Skin of body (tissue), 1 donor: ENCODE measurements at regions not wholly inside any gene's neighbourhood (a gene's known extent, or its start where the extent isn't known, plus 50 kb on each side); places are given as distances from the start of the nearest gene placed in this dataset.
A peak's percentile ranks its signal among the peaks of the same experiment; 100 is the strongest.
"Not testable (repeated sequence)": the region's sequence is repeated elsewhere in the genome, so short reads cannot be mapped to it uniquely, and the experiment has no call there.

Source experiments
- DNase-seq: peaks from one replicate; lab custom pipeline; 2025; lab: John Stamatoyannopoulos, UW

DNA sequence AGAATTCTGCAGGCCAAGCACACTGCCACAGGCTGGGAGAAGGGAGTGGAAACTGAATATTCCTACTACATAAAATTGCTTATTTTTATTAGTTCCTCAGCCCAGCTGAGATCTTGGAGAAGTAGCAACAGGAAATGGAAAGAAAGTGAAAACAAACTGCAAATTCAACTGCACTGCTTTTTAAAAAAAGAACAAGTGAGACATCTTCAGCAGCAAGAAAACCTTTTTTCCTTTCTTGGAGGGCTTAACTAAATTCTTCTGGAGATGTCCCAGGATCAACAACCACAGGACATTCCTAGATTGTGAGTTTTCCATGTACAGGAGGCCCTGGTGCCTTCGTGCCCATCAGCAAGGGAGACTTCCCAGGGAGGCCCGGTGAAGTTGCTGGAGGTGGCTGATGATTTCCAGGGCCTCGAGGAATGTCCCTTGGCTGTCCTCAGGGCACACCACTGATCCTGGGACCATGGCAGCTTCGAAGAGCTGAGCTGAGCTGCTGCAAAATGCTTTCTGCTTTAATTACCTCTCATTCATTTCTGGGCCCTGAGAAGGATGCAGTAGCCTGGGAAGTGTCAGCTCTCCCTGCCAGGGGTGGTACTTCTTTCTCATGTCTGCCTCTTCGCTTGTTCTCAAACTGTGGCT lies 275.5 kb upstream of the FRG2C start:
- DNase-seq: not testable (repeated sequence)

DNA sequence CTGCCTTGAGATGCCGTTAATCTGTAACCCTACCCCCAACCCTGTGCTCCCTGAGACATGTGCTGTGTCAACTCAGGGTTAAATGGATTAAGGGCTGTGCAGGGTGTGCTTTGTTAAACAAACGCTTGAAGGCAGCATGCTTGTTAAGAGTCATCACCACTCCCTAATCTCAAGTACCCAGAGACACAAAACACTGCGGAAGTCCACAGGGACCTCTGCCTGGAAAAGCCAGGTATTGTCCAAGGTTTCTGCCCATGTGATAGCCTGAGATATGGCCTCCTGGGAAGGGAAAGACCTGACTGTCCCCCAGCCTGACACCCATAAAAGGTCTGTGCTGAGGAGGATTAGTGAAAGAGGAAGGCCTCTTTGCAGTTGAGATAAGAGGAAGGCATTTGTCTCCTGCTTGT lies 270.8 kb upstream of the FRG2C start:
- DNase-seq: not testable (repeated sequence)

DNA sequence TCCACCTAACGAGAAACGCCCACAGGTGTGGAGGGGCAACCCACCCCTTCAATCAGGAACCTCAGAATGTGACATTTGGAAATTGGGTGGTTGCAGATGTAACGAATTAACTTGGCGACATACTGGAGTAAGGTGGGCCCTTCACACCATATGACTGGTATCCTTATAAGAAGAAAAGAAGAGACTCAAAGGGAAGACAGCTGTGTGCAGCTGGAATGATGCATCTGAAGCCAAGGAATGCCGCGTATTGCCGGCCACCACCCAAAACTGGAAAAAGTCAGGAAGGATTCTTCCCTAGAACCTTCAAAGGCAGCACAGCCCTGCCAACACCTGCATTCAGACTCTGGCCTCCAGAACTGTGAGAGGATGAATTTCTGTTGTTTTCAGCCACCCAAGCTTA lies 270.0 kb upstream of the FRG2C start:
- DNase-seq: not testable (repeated sequence)

DNA sequence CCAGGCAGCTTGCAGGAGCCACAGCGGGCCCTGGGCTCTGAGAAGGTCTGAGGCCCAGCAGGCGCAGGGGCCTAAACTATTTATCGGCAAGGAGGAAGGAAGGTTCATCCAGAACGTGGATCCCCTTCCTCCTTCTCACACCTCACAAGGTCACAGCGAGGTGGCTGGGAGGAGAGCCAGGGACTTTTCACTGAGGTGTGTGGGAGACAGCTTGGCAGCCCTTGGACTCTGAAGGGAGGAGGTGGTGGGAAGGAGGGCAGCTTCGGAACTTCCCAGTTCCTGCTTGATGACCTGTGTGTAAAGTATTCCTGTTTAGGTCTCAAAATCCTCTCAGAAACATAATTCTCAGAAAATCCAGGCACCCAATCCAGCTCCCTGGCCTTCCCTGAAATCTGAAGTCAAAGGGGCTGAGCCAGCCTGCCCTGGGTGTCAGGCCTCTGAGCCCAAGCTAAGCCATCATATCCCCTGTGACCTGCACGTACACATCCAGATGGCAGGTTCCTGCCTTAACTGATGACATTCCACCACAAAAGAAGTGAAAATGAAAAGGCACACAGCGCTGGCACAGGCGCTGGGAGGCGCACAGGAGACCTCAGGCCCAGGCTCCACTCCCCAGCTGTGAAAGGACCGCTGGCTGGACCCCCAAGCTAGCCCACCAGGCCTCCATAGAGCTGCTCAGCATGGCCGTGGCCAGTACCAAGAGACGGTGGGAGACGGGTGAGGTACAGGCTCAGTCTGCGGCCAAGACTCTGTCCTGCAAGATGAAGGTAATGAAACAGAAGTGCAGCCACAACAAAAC lies 269.4 kb upstream of the FRG2C start:
- not testable (repeated sequence) for DNase-seq

DNA sequence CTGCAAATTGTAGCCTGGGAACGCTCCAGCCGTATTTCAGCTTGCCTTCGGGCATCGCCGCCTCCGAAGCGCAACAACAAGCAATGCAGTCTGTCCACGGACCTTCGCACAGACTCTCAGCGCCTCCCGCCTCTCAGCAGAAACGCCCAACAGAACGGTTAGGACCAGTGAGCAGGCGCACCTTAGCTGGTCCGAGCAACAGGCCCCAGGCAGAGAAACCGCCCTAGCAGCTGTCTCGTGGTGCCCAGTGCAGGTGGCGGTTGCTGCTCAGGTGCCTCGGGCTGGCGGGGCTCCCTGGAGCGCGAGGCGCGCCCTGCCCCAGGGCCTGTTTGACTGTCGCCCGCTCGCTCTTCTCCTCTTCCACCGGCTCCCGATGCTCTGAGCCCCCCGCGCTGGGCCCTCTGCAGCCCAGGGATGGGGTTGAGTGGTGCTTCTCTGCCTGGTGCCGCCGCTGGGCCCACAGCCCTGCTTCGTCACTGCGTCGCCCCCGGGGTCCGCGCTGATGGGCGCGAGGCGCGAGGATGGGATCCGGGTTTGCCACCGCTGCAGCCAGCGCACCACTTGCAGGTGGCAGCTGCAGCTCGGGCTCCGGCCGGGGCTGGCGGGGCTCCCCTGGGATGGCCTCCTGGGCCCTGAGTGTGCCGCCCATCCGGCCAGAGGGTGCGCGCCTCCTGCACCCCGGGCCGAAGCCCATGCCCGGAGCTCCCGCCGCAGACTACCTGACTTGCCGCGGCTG lies 268.4 kb upstream of the FRG2C start:
- no peak for DNase-seq

DNA sequence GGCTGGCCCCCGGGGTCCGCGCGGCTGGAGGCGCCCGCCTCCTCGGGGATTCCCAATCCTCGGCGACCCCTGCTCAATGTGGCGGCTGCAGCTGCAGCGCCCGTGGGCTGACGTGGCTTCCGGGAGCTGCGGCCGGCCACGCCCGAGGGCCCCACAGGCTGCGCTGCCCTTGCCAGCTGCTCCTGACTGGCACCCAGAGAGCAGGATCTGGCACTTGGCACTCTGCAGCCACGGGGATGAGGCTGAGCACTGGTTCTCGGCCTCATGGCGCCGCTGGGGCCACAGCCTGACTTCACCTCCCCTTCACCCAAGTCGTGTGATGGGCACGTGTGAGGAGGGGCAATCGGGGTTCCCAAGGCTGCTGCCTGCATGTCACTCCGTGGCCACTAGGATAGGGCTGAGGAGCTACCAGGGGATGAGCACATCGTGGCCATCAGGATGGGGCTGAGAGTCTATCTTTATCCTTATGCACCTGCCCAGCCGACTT lies 267.8 kb upstream of the FRG2C start:
- DNase-seq: no peak

DNA sequence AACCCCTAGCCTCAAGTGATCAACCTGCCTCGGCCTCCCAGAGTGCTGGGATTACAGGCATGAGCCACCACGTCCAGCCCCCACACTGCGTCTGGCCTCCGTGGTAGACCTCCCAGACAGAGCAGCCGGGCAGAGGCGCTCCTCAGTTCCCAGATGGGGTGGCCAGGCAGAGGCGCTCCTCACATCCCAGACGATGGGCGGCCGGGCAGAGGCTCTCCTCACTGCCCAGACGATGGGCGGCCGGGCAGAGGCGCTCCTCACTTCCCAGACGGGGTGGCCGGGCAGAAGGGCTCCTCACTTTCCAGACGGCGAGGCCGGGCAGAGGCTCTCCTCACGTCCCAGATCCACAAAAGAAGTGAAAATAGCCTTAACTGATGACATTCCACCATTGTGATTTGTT lies 266.6 kb upstream of the FRG2C start:
- not testable (repeated sequence) for DNase-seq

DNA sequence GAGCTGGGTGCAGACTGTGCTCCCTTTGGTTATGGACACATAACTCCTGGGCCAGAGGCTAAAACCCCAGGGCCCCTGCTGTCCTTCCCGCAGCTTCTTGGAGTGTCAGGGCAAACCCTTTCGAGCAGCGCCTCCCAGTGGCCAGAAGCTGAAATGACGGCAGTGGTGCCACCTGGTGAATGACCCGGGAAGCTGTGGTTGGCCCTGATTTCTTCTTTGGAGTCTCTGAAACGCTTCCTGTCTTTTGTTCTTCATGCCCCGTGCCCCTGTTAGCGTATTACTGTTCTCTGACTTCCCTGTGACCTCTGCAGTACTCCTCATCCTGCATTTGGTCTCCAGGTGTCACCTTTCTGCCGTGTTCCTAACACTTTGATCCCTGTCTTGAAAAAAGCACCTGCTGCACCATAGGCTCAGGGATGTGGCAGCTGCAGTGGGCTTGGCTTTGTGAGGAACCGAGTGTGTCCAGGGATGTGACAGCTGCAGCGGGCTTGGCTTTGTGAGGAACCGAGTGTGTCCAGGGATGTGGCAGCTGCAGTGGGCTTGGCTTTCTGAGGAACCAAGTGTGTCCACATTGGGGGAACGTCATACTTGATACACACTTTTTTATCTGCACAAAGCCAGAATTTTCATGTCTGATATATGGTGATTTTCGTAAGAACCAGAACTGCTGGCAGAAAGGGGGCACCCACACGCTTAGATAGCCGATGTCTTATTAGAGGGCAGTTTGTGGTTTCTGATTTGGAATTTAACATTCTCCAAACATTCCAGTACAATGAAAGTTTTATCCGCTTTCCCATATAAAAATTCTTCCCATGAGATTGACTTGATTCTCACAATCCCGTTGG lies 241.8 kb upstream of the FRG2C start:
- peak; percentile 2 for DNase-seq

DNA sequence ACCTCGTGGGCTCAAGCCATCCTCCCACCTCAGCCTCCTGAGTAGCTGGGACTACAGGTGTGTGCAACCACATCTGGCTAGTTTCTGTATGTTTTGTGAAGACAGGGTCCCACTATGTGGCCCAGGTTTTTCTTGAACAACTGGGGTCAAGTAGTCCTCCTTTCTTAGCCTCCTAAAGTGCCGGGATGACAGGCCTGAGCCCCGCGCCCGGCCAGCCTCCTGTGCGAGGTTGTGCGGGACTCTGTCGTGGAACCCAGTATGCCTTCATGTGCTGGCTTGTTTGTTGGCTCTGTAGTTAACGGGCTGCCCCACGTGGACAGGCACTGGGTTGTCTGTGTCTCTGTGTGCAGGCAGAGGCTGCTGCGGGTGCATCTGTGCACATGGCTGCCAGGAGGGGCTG lies 238.7 kb upstream of the FRG2C start:
- not testable (repeated sequence) for DNase-seq

DNA sequence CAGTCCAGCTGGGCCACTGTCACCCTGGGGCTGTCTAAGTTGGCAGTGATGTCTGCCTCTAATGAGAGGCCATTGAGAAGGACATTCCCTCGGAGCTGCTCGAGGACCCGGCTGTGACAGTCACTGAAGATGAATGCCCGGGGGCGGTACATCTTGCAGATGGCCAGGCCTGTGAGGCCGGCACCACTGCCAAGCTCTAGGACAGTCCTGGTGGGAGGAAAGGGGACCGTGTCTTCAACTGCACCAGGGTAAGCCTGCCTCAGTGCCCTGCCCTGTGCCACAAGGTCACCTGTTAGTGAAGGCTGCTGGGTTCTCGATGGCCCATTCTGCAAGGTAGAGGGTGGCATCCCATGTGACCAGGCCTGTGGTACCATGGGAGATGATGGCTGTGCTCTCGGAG lies 236.6 kb upstream of the FRG2C start:
- not testable (repeated sequence) for DNase-seq

DNA sequence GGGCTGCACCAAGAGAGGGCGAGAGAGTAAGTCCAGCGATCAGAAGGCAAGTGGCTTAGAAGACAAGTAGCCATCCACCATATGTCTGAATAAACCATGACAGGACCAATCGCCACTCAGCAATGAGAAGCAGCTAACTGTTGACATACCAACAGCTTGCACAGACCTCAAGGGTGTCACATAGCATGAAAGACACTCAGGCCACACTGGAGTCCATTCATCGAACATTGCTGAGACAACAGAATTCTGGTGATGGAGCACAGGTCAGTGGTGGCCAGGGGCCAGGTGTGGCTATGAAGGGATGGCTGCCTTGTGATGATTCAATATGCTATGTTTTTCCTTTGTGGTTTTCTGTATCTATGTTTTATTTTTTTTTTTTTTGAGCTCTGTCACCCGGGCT lies 236.2 kb upstream of the FRG2C start:
- DNase-seq: not testable (repeated sequence)

DNA sequence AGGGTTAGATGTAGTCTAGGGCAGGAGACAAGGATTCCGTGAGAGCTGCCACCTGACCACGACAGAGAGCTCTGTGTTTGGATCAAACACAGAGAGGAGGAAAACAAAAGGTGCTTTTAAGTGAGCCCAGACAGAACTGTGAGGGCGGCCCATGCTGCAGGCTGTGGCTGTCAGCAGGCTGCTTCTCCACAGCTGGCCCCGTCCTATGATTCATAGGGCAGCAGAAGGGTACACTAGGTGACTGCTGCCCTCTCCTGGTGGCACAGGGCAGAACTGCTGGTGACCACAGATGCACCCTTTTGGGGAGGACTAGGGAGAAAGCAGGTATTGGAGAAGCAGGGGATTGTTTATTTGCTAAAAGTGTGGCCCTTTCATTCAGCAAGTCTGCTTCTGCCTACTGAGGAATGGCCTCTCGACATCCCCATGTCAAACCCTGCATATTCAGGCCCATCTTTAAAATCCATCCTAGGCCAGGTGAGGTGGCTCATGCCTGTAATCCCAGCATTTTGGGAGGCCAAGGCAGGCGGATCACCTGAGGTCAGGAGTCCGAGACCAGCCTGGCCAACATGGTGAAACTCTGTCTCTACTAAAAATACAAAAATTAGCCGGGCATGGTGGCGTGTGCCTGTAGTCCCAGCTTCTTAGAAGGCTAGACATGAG lies 234.4 kb upstream of the FRG2C start:
- peak; percentile 34 for DNase-seq

DNA sequence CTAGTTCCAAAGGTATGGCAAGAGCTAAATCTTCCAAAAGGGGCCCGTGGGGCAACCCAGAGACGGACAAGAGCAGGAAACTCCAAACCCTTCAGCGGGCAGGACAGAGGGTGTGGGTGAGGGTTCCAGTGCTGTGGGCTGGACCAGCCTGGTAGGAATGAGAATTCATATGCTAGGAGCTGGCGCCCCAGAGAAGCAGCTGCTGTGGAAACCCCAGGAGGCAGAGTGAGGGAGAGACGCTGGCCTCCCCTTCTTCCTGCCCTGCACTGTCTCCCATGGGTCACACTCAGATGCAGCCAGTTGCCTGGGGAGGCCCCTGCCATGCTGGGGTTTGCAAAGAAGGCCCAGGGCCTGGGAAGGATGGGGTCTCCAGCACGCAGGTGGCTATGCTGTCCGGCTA lies 233.7 kb upstream of the FRG2C start:
- not testable (repeated sequence) for DNase-seq

DNA sequence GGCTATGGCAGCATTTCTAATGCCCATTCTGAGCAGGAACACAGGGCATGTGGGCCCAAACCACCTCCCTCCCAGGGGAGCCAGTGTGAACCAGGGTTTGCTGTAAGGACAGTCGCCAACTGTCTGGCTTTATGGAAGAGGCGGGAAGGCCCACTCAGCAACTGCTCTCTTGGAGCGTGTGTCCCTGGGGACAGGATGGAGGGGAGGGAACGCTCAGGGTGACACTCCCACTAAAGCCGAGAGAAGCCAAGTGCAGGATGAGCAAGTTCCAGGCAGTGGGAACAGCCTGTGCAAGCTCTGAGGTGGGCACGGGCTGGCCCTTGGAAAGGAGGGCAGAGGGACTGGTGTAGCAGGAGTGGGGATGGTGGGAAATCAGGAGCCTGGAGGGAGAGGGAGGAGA lies 233.0 kb upstream of the FRG2C start:
- not testable (repeated sequence) for DNase-seq

DNA sequence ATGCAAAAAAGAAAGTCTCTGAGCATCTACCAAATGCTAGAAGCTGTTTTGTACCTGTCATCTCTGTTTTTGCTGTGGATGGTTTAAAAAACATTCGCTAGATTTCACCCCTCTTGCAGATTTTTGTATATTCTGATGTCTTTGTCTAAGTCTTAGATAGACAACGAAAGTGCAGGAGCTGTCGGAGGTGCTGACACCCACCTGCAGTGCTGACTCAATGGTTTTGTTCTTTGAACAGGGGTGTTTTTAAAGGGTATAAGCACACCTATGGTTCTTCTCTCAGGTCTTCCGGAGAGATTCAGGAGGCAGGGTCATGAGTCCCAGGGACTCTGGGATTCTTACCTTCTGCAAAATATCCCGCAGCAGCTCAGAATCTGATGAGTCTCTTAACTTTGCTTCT lies 231.7 kb upstream of the FRG2C start:
- not testable (repeated sequence) for DNase-seq

DNA sequence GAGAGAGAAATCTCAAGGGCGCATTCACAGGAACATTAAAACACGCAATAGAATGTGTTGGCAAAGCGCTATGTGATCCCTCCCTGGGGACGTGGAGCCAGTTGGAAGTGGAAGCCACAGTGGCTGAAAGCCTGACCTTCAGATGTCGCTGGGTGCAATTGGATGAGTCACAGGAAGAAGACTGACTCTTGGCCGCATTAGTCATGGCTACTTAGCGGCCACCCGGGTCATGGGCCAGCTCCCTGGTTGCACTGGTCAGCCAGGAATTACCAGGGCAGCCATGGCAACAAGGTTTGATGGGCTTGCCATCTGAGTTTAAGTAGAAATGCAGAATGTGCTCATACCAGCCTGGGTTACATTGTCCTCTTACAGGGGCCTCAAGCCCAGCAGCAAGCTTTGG lies 231.2 kb upstream of the FRG2C start:
- peak; percentile 2 for DNase-seq

DNA sequence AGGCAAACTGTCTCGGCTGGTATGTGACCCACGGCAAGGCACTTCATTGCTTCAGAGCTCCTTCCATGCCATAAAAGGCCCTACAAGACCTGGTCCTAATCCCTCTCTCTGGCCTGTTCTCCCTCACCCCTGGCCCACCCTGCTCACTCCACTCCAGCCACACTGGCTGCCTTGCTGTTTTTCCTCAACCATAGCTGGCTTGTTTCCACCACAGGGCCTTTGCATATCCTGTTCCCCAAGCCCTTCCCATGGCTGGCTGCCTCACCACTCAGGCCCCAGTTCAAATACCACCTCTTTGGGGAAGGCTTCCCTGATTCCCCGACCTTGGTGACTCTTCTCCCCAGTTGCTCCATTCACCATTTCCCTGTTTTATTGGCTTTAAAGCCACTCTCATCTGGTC lies 230.8 kb upstream of the FRG2C start:
- not testable (repeated sequence) for DNase-seq

DNA sequence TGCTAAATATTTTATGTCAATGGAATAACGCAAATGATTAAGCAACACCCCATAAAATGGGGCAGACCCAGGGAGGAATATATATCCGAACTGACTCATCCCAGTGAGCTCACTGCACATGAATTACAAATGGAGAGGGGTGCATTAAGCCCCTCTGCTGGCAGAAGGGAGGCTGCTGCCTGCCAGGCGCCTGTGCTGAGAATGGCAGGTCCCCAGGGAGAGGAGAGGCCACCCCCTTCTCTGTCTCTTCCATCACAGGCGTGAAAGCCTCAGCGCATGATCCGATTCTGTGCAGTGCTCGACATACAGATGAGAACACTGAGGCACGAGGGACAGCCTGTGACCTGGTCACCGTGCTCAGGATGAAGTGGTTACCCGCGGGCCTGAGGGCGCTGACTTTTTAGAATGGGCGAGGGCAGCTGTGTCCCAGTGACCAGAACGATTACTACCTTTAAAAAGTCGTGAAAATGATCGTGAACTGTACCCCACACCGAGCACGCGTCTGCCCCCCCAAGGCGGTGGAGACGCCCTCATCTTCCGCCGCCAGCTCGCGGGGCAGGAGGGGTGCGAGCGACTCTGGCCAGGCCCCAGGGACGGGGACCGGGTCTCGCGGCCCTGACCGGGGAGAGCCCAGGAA lies 229.7 kb upstream of the FRG2C start:
- peak; percentile 46 for DNase-seq

DNA sequence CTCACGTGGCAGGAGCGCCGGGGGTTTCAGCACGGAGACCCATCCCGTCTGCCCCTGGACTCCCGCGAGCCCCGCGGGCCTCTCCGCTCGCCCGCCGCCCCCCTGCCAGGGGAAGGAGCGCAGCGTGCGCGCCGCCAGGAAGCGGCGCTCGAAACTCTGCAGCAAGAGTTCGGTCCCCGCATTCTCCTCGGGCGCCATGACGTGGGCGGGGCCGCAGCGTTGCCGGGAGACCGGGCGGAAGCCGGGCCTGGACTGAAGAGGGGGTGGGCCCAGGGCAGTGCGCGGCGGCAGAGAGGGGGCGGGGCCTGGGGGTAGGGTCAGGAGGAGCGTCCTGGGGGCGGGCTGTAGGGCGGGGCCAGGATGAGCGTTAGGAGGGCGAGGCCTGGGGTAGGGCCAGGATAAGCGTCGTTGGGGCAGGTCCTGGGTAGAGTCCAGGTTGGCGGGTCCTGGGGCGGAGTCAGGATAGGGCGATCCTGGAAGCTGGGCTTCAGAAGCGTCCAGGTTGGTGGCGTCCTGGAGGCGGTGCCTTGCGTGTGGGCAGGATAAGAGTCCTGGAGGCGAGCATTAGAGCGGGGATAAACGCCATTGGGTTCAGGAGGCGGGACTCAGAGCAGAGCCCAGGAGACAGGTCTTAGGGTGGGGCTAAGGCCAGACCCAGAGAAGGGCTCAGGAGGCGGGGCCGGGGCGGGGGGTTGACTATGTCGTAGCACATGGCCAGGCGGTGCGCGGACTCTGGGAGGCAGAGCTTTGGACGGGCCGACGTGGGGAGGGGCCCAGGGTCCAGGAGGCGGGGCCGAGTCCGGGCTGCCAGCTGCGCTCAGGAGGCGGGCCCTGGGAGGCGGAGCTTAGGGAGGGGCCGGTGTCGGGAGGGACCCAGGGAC lies 229.0 kb upstream of the FRG2C start:
- DNase-seq: peak; percentile 97
